Left colon (tissue), 2 donors: ENCODE measurements at regions not wholly inside any gene's neighbourhood (a gene's known extent, or its start where the extent isn't known, plus 50 kb on each side); places are given as distances from the start of the nearest gene placed in this dataset.
"Not testable (repeated sequence)": the region's sequence is repeated elsewhere in the genome, so short reads cannot be mapped to it uniquely, and the experiment has no call there.

Experiments used
- ATAC-seq: fragments of 200-7000 bp; cut with Tn5 transposase; one replicate; pipeline ENCODE4 v1.9.1; 2020; ENCODE audit warnings: mild to moderate bottlenecking, moderate library complexity
- DNase-seq, 2 donors: peaks; one replicate each; pipeline ENCODE4 v3.0.0-alpha.2; 2020
- intact Hi-C, 2 donors: fragments of 100-400 bp; cut with DNase I in 1 of 2; cut with micrococcal nuclease in 1 of 2; formaldehyde crosslinking; loops; one replicate each; pipeline versions ENCODE4 v1.11.2 to v1.14.0; 2022; cut with DNase I, micrococcal nuclease
- donor health status: DM: no; HTN: no; CAD: no.
- donor health status: DM: yes; HTN: yes; CAD: no.

DNA sequence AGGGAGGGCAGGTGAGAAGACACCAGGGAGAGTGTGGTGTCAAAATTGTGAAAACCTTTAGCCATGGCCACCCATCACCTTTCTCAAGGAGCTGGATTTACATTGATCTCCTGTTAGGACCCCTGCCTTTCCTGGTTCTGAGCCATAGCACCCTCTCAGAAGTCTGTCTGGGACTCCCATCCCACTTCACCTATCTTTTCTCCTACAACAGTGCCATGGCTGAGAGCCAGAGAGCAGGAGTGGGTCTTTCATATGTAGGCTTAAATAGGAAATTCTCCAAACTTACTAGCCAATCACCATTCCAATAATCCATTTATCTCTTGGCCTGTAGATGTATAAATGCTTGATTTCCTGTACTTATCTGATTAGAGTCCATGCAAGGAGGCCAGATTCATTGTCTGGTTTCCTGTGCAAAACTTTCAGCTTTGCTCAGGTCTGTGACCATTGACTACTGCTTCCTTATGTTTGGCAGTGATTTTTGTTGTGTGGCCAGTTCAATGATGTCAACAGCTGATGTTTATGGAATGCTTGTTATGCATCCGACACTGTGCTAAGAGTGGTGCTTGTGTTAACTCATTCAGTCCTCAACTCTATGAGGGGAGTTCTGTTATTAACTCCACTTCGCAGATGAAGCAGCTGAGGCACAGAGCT lies 57.6 kb upstream of the IGFBP5 start:
- no peak for ATAC-seq
- no peak for DNase-seq
- intact Hi-C loops = no loop called here

DNA sequence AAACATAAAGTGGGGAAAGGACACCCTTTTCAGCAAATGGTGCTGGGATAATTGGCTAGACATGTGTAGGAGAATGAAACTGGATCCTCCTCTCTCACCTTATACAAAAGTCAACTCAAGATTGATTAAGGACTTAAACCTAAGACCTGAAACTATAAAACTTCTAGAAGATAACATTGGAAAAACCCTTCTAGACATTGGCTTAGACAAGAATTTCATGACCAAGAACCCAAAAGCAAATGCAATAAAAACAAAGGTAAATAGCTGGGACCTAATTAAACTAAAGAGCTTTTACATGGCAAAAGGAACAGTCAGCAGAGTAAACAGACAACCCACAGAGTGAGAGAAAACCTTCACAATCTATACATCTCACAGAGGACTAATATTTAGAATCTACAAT lies 55.4 kb upstream of the IGFBP5 start:
- ATAC-seq, intact Hi-C loops, DNase-seq: not testable (repeated sequence)

DNA sequence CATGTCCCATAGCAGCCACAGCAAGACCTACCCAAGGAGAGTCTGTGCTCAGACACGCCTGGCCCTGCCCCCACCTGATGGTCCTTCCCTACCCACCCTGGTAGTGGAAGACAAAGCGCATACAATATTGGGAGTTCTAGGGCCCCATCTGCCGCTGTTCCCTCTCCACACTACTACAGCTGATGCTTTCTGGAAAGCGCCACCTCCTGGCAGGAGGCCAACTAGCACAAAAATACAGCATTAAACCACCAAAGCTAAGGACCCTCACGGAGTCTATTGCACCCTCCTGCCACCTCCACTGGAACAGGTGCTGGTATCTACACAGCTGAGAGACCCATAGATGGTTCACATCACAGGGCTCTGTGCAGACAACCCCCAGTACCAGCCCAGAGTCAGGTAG lies 50.9 kb upstream of the IGFBP5 start:
- intact Hi-C loops, DNase-seq, ATAC-seq: not testable (repeated sequence)

- ATAC-seq = no peak
- no peak for DNase-seq
- intact Hi-C loops = no loop called here
These were observed 50.1 kb upstream of the IGFBP5 start for GRCh38 chr2:216745453-216745852.
